AG09319 (cell line): ENCODE measurements at regions not wholly inside any gene's neighbourhood (a gene's known extent, or its start where the extent isn't known, plus 50 kb on each side); places are given as distances from the start of the nearest gene placed in this dataset.

Source experiments
- DNase-seq: peaks from one replicate; pipeline ENCODE4 v3.0.0-alpha.2; 2010; ENCODE audit warnings: low read depth; ENCODE audit errors: extremely low read depth
- CTCF ChIP-seq: IDR thresholded peaks from 2 replicates; pipeline ENCODE4 v1.5.1; 2011; ENCODE audit warnings: low read depth, mild to moderate bottlenecking, inconsistent platforms, low read length, moderate library complexity

- DNase-seq: no peak
Observed at GRCh38 chr15:26102365-26102764, 239.2 kb upstream of the ATP10A start.

DNA sequence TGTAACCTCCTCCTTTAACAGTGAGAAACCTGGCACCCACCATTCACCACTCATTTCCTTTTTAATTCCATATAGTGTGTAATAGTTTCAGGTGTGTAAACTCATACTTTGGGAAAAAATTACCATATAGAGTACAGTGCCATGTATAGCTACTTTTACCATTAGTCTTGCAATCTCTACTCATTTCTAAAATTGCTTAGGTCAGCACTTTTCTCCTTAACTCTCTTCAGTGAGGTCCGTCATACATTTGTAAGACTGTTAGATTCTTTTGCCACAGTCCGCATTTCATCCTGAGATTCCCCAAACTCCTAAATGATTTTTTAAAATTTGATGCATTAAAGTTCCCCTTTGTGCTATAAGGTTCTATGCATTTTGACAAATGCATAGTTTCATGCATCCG lies 238.3 kb upstream of the ATP10A start:
- no peak for TF ChIP-seq CTCF
- DNase-seq: no peak

More at GRCh38 chr15:26102365-26102764, 239.2 kb upstream of the ATP10A start:
- no peak for TF ChIP-seq CTCF

- TF ChIP-seq CTCF: no peak
- no peak for DNase-seq
Observed at GRCh38 chr15:26098801-26099200, 235.7 kb upstream of the ATP10A start.

DNA sequence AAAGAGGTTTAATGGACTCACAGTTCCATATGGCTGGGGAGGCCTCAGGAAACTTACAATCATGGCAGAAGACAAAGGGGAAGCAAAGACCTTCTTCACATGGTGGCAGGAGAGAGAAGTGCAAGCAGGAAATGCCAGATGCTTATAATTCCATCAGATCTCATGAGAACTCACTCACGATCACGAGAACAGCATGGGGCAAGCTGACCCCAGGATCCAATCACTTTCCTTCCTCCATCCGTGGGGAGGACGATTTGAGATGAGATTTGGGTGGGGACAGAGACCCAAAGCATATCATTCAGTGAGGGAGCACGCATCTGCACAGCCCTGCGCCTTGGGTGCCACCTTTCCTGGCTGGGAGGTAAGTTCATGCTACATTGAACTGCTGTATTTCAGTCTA lies 234.1 kb upstream of the ATP10A start:
- no peak for TF ChIP-seq CTCF
- DNase-seq: no peak

DNA sequence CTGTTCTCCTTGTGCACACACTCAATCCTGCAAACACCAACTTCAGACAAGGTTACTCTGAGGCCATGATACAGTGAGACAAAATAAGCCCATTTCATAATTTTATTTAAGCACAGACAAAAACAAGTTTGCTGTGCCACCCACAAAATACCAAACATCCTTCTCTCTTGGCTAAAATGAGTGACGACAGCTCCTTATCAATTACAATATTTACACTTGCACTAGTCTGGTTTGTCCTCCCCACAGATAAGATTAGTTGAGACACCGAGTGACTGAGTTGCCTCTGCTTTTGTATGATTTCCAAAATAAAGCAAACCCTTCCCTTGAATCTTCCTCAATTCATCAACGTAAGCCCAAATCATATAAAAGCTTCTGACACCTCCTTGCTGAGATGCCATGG lies 233.5 kb upstream of the ATP10A start:
- no peak for TF ChIP-seq CTCF
- DNase-seq: no peak

- peak; percentile 2; the same call in 1 of the 2 replicates for TF ChIP-seq CTCF
- DNase-seq: no peak
Observed at GRCh38 chr15:26095710-26096330, 232.7 kb upstream of the ATP10A start.

GRCh38 chr15:26091184-26091583 lies 228.1 kb upstream of the ATP10A start:
- no peak for TF ChIP-seq CTCF
- DNase-seq: no peak
